WERI-Rb-1 (cell line): ENCODE measurements at regions not wholly inside any gene's neighbourhood (a gene's known extent, or its start where the extent isn't known, plus 50 kb on each side); places are given as distances from the start of the nearest gene placed in this dataset.

Experiments used
- DNase-seq: peaks from one replicate; pipeline ENCODE4 v3.0.0-alpha.2; 2020
- H3K27ac ChIP-seq: fragments of 250-450 bp; sonication (Bioruptor Pico); 2 replicates; pipeline ENCODE4 v1.5.1; 2020; ENCODE audit warnings: mild to moderate bottlenecking, moderate library complexity
- H3K27me3 ChIP-seq: fragments of 250-450 bp; sonication (Bioruptor Pico); 2 replicates; pipeline ENCODE4 v1.5.1; 2021; ENCODE audit warnings: mild to moderate bottlenecking, low read depth, moderate library complexity; ENCODE audit not compliant: insufficient read depth, severe bottlenecking
- H3K36me3 ChIP-seq: fragments of 250-450 bp; sonication (Bioruptor Pico); 2 replicates; pipeline ENCODE4 v1.5.1; 2020; ENCODE audit warnings: mild to moderate bottlenecking, moderate library complexity
- H3K4me3 ChIP-seq: 2 replicates; pipeline ENCODE4 v1.5.1; 2011; ENCODE audit warnings: low read depth, mild to moderate bottlenecking, control low read depth, low read length
- H3K9me3 ChIP-seq: fragments of 250-450 bp; sonication (Bioruptor Pico); 2 replicates; pipeline ENCODE4 v1.5.1; 2021; ENCODE audit warnings: mild to moderate bottlenecking, moderate library complexity; ENCODE audit not compliant: severe bottlenecking
- CTCF ChIP-seq: IDR thresholded peaks from 2 replicates; pipeline ENCODE4 v1.5.1; 2011; ENCODE audit warnings: low read depth, mild to moderate bottlenecking, control low read depth, inconsistent platforms, low read length

GRCh38 chr6:87869064-87869905 lies 167.3 kb upstream of the AKIRIN2 start:
- Histone ChIP-seq H3K4me3 (no peak overlapping the region), H3K27ac (no peak overlapping the region), H3K27me3 (no peaks in the 10 kb centered on the region), H3K36me3 (no peaks in the 10 kb centered on the region), H3K9me3 (no peaks in the 10 kb centered on the region)
- no peak for TF ChIP-seq CTCF
- DNase-seq: no peak

GRCh38 chr6:87860902-87861301 lies 158.9 kb upstream of the AKIRIN2 start:
- Histone ChIP-seq H3K4me3 (no peak overlapping the region), H3K9me3 (no peaks in the 10 kb centered on the region), H3K27ac (no peak overlapping the region), H3K36me3 (no peaks in the 10 kb centered on the region), H3K27me3 (no peaks in the 10 kb centered on the region)
- no peak for DNase-seq
- TF ChIP-seq CTCF: no peak

GRCh38 chr6:87858440-87858839 lies 156.4 kb upstream of the AKIRIN2 start:
- no peak for TF ChIP-seq CTCF
- no peak for DNase-seq
- no peak overlapping the region for H3K4me3 ChIP-seq

GRCh38 chr6:87851674-87852299 lies 149.8 kb upstream of the AKIRIN2 start:
- Histone ChIP-seq H3K27ac (no peak overlapping the region), H3K27me3 (no peaks in the 10 kb centered on the region), H3K9me3 (no peaks in the 10 kb centered on the region), H3K4me3 (no peak overlapping the region), H3K36me3 (no peaks in the 10 kb centered on the region)
- TF ChIP-seq CTCF: no peak
- no peak for DNase-seq

More at GRCh38 chr6:87858440-87858839, 156.4 kb upstream of the AKIRIN2 start:
- Histone ChIP-seq H3K36me3 (no peaks in the 10 kb centered on the region), H3K27me3 (no peaks in the 10 kb centered on the region), H3K9me3 (no peaks in the 10 kb centered on the region), H3K27ac (no peak overlapping the region)

- no peak for DNase-seq
- Histone ChIP-seq H3K27ac (no peak overlapping the region), H3K4me3 (no peak overlapping the region), H3K27me3 (no peaks in the 10 kb centered on the region), H3K9me3 (no peaks in the 10 kb centered on the region), H3K36me3 (no peaks in the 10 kb centered on the region)
- no peak for TF ChIP-seq CTCF
Observed at GRCh38 chr6:87848616-87849015, 146.6 kb upstream of the AKIRIN2 start.

GRCh38 chr6:87847830-87848210 lies 145.8 kb upstream of the AKIRIN2 start:
- H3K27me3 ChIP-seq: no peaks in the 10 kb centered on the region
- H3K9me3 ChIP-seq: no peaks in the 10 kb centered on the region
- no peak overlapping the region for H3K27ac ChIP-seq
- TF ChIP-seq CTCF: no peak
- DNase-seq: no peak
- no peak overlapping the region for H3K4me3 ChIP-seq
- no peaks in the 10 kb centered on the region for H3K36me3 ChIP-seq
